ENCODE measurements at regions not wholly inside any gene's neighbourhood (a gene's known extent, or its start where the extent isn't known, plus 50 kb on each side); places are given as distances from the start of the nearest gene placed in this dataset.

DNA sequence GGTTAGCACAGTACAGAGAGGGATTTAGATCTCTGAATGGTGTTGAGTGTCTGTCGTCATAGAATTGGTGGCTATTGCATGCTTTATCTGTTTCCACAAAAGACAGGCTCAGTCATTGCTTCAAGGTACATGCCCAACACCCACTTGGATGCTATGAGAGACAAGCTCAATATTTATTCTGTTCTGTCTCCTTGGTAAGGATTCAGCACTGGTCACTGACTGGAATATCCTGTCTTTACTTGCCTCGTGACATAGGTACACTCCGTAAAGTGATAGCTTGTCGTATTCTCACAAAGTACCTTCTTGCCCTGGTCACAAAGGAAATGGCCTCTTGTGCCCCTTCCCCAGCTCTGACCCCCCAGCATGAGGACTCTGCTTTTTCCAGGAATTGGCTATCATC is 72.8 kb upstream of the CTNNB1 start:
- H2AFZ ChIP-seq (ENCODE audit: low read depth), result no peak overlapping the region
- no peak overlapping the region for H3K4me3 ChIP-seq (IDR thresholded peaks at IDR 0.05; ENCODE audit: insufficient read depth, low read depth, low read length)
- H3K27ac ChIP-seq, result no peak overlapping the region
- no peak overlapping the region for H3K4me2 ChIP-seq
- H3K79me2 ChIP-seq (ENCODE audit: insufficient read depth, low read depth), result no peaks in the 10 kb centered on the region
- no peaks in the 10 kb centered on the region for H4K20me1 ChIP-seq (ENCODE audit: insufficient read depth)
- no peaks in the 10 kb centered on the region for H3K27me3 ChIP-seq (ENCODE audit: insufficient read depth, low read depth)
- TF ChIP-seq, protein P1, sequence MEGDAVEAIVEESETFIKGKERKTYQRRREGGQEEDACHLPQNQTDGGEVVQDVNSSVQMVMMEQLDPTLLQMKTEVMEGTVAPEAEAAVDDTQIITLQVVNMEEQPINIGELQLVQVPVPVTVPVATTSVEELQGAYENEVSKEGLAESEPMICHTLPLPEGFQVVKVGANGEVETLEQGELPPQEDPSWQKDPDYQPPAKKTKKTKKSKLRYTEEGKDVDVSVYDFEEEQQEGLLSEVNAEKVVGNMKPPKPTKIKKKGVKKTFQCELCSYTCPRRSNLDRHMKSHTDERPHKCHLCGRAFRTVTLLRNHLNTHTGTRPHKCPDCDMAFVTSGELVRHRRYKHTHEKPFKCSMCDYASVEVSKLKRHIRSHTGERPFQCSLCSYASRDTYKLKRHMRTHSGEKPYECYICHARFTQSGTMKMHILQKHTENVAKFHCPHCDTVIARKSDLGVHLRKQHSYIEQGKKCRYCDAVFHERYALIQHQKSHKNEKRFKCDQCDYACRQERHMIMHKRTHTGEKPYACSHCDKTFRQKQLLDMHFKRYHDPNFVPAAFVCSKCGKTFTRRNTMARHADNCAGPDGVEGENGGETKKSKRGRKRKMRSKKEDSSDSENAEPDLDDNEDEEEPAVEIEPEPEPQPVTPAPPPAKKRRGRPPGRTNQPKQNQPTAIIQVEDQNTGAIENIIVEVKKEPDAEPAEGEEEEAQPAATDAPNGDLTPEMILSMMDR (conservative IDR thresholded peaks at IDR 0.05; ENCODE audit: low read depth, low read length), result no peak
- H3K9ac ChIP-seq, result no peak overlapping the region
- H3K36me3 ChIP-seq (ENCODE audit: insufficient read depth), result no peaks in the 10 kb centered on the region
- H3K4me1 ChIP-seq (ENCODE audit: low read depth, poor library complexity, severe bottlenecking), result no peaks in the 10 kb centered on the region

GRCh38 chr3:41126961-41127360 is 72.3 kb upstream of the CTNNB1 start:
- H3K4me2 ChIP-seq, result no peak overlapping the region
- H4K20me1 ChIP-seq (ENCODE audit: insufficient read depth), result no peaks in the 10 kb centered on the region
- TF ChIP-seq, protein P1 (conservative IDR thresholded peaks at IDR 0.05; ENCODE audit: low read depth, low read length), result no peak
- H3K4me3 ChIP-seq (IDR thresholded peaks at IDR 0.05; ENCODE audit: insufficient read depth, low read depth, low read length), result no peak overlapping the region
- no peaks in the 10 kb centered on the region for H3K79me2 ChIP-seq (ENCODE audit: insufficient read depth, low read depth)
- no peaks in the 10 kb centered on the region for H3K4me1 ChIP-seq (ENCODE audit: low read depth, poor library complexity, severe bottlenecking)
- no peaks in the 10 kb centered on the region for H3K27me3 ChIP-seq (ENCODE audit: insufficient read depth, low read depth)
- H3K27ac ChIP-seq, result no peak overlapping the region
- no peak overlapping the region for H3K9ac ChIP-seq
- H3K36me3 ChIP-seq (ENCODE audit: insufficient read depth), result no peaks in the 10 kb centered on the region
- H2AFZ ChIP-seq (ENCODE audit: low read depth), result no peak overlapping the region

DNA sequence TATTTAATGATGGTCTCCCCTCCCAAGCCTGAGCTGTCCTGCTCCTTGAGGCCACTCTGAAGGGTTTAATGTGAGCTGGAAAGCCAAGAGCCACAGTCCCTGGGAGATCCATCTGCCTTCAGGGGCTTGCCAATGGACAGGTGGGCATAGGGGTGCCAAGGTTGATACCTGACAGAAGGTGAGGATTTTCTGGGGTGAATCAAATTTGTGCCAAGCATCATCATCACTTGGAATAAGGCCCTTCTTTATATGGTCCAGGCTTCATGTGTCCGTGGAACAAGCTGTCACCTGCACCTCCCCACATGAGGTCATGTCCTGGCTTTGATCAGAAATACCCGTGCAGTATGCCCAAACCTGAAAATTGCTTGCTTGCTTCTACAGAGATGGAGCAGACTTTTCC is 71.9 kb upstream of the CTNNB1 start:
- H3K4me1 ChIP-seq (ENCODE audit: low read depth, poor library complexity, severe bottlenecking), result no peaks in the 10 kb centered on the region
- no peaks in the 10 kb centered on the region for H3K27me3 ChIP-seq (ENCODE audit: insufficient read depth, low read depth)
- TF ChIP-seq, protein P1 (conservative IDR thresholded peaks at IDR 0.05; ENCODE audit: low read depth, low read length), result no peak
- no peaks in the 10 kb centered on the region for H3K36me3 ChIP-seq (ENCODE audit: insufficient read depth)
- H3K9ac ChIP-seq, result no peak overlapping the region
- H3K4me3 ChIP-seq (IDR thresholded peaks at IDR 0.05; ENCODE audit: insufficient read depth, low read depth, low read length), result no peak overlapping the region
- no peaks in the 10 kb centered on the region for H3K79me2 ChIP-seq (ENCODE audit: insufficient read depth, low read depth)
- H3K27ac ChIP-seq, result no peak overlapping the region
- no peak overlapping the region for H3K4me2 ChIP-seq
- H4K20me1 ChIP-seq (ENCODE audit: insufficient read depth), result no peaks in the 10 kb centered on the region
- no peak overlapping the region for H2AFZ ChIP-seq (ENCODE audit: low read depth)

- no peak overlapping the region for H3K9ac ChIP-seq
- no peaks in the 10 kb centered on the region for H3K4me1 ChIP-seq (ENCODE audit: low read depth, poor library complexity, severe bottlenecking)
- no peaks in the 10 kb centered on the region for H3K36me3 ChIP-seq (ENCODE audit: insufficient read depth)
- H3K27me3 ChIP-seq (ENCODE audit: insufficient read depth, low read depth), result no peaks in the 10 kb centered on the region
- H4K20me1 ChIP-seq (ENCODE audit: insufficient read depth), result no peaks in the 10 kb centered on the region
- no peaks in the 10 kb centered on the region for H3K79me2 ChIP-seq (ENCODE audit: insufficient read depth, low read depth)
- no peak overlapping the region for H3K4me2 ChIP-seq
- no peak overlapping the region for H3K4me3 ChIP-seq (IDR thresholded peaks at IDR 0.05; ENCODE audit: insufficient read depth, low read depth, low read length)
- no peak overlapping the region for H2AFZ ChIP-seq (ENCODE audit: low read depth)
- TF ChIP-seq, protein P1 (conservative IDR thresholded peaks at IDR 0.05; ENCODE audit: low read depth, low read length), result no peak
- H3K27ac ChIP-seq, result no peak overlapping the region
Observed at GRCh38 chr3:41129731-41130130, 69.6 kb upstream of the CTNNB1 start.

Measured in KMS-11 (cell line).